ENCODE measurements at regions not wholly inside any gene's neighbourhood (a gene's known extent, or its start where the extent isn't known, plus 50 kb on each side); places are given as distances from the start of the nearest gene placed in this dataset.

DNA sequence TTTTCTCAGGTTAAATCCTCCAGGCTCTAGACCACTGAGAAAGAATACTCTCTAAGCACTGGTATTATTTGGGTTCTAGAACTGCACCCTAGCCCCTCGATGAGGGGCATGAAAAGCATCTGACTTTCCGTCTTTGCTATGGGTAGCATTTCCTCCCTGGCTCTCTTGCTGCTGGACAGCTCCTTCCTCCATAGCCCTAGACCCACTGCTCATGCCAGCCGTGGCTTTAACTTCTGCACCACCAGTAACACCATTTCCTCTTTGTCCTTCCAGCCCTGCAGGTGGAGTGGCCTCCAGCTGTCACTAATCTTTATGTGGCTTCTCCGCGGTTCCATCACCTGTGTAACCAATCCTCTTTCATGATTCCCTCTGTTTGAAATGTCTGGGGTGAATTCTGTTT is 194.9 kb downstream of the SCP2D1 start:
- TF ChIP-seq, protein P1, sequence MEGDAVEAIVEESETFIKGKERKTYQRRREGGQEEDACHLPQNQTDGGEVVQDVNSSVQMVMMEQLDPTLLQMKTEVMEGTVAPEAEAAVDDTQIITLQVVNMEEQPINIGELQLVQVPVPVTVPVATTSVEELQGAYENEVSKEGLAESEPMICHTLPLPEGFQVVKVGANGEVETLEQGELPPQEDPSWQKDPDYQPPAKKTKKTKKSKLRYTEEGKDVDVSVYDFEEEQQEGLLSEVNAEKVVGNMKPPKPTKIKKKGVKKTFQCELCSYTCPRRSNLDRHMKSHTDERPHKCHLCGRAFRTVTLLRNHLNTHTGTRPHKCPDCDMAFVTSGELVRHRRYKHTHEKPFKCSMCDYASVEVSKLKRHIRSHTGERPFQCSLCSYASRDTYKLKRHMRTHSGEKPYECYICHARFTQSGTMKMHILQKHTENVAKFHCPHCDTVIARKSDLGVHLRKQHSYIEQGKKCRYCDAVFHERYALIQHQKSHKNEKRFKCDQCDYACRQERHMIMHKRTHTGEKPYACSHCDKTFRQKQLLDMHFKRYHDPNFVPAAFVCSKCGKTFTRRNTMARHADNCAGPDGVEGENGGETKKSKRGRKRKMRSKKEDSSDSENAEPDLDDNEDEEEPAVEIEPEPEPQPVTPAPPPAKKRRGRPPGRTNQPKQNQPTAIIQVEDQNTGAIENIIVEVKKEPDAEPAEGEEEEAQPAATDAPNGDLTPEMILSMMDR (IDR thresholded peaks at IDR 0.05), result no peak
- TF ChIP-seq POLR2A (IDR thresholded peaks at IDR 0.05), result no peak

Data from adrenal gland (tissue), 5 donors.